GM12878 (cell line): ENCODE measurements at regions not wholly inside any gene's neighbourhood (a gene's known extent, or its start where the extent isn't known, plus 50 kb on each side); places are given as distances from the start of the nearest gene placed in this dataset.

Source experiments
- ATAC-seq: fragments of 200-7000 bp; cut with Tn5 transposase; 3 replicates; pipeline ENCODE4 v1.9.1; 2020; ENCODE audit warnings: mild to moderate bottlenecking, moderate library complexity
- BruUV-seq: library from RNA; stranded (reverse); fragments of 400-500 nt; replicated peaks from 2 replicates; lab custom pipeline; 2021; lab: Mats Ljungman, UMichigan
- CTCF ChIA-PET: fragments of 300-600 bp; sonication (Branson Sonifier 250); formaldehyde crosslinking; extraction: SDS; loops from one replicate; lab custom pipeline; 2021; ENCODE audit warnings: inconsistent platforms; lab: Yijun Ruan, JAX
- POLR2A ChIA-PET: fragments of 350-600 bp; formaldehyde crosslinking; extraction: SDS; loops from one replicate; lab custom pipeline; 2021; ENCODE audit warnings: inconsistent platforms; lab: Charles Lee
- RAD21 ChIA-PET: fragments of 300-600 bp; sonication (Branson Sonifier 250); formaldehyde crosslinking; loops from one replicate; lab custom pipeline; 2023; ENCODE audit warnings: antibody characterized with exemption; ENCODE audit not compliant: unreplicated experiment; lab: Charles Lee
- SMC1A ChIA-PET: fragments of 300-600 bp; sonication (Branson Sonifier 250); formaldehyde crosslinking; loops from one replicate; lab custom pipeline; 2023; ENCODE audit not compliant: unreplicated experiment, uncharacterized antibody; lab: Charles Lee
- DNase-seq: peaks from one replicate; pipeline ENCODE4 v3.0.0-alpha.2; 2011; ENCODE audit warnings: low read depth, low spot score
- FAIRE-seq: peaks from 3 replicates; lab custom pipeline; 2011; peaks lifted over from hg19 to GRCh38; lab: Jason Lieb, UNC
- H2AFZ ChIP-seq: 2 replicates; pipeline ENCODE4 v1.6.0; 2011; ENCODE audit warnings: low read depth, low read length, control low read depth; ENCODE audit not compliant: control insufficient read depth
- H3K27ac ChIP-seq: 2 replicates; pipeline ENCODE4 v1.5.1; 2011; ENCODE audit warnings: control low read depth; ENCODE audit not compliant: control insufficient read depth, insufficient read depth
- H3K27me3 ChIP-seq, 2 experiments: replicated peaks in 1 of 2; 2 replicates each; pipeline versions ENCODE4 v1.6.0 to v1.6.1; 2011; ENCODE audit warnings: low read length in 1 of 2; ENCODE audit not compliant: control insufficient read depth in 2 of 2, insufficient read depth in 2 of 2
- H3K36me3 ChIP-seq, 2 experiments: 2 replicates each; pipeline ENCODE4 v1.5.1; 2011; ENCODE audit warnings: low read length in 1 of 2; ENCODE audit not compliant: control insufficient read depth in 2 of 2, insufficient read depth in 2 of 2
- H3K4me1 ChIP-seq: 2 replicates; pipeline ENCODE4 v1.6.1; 2011; ENCODE audit warnings: mild to moderate bottlenecking, low read length, moderate library complexity, mixed read lengths; ENCODE audit not compliant: control insufficient read depth, insufficient read depth
- H3K4me2 ChIP-seq: 2 replicates; pipeline ENCODE4 v1.6.0; 2011; ENCODE audit warnings: control low read depth; ENCODE audit not compliant: control insufficient read depth, insufficient read depth
- H3K4me3 ChIP-seq: fragments of 200-600 bp; sonication (generic); 2 replicates; pipeline ENCODE4 v1.5.1; 2016
- H3K79me2 ChIP-seq: 2 replicates; pipeline ENCODE4 v1.6.0; 2011; ENCODE audit warnings: low read length; ENCODE audit not compliant: control insufficient read depth, insufficient read depth
- H3K9ac ChIP-seq: 2 replicates; pipeline ENCODE4 v1.8.0; 2011; ENCODE audit warnings: low read length, control low read depth, mixed read lengths; ENCODE audit not compliant: control insufficient read depth, insufficient read depth
- H3K9me3 ChIP-seq: replicated peaks from 3 replicates; pipeline ENCODE4 v1.5.1; 2011; ENCODE audit warnings: mild to moderate bottlenecking, low read length; ENCODE audit not compliant: control insufficient read depth, insufficient read depth
- H4K20me1 ChIP-seq: 2 replicates; pipeline ENCODE4 v1.6.0; 2011; ENCODE audit not compliant: control insufficient read depth, insufficient read depth
- FOXK2 ChIP-seq: fragments of 450-650 bp; IDR thresholded peaks from 2 replicates; pipeline ENCODE4 v1.6.1; 2017; ENCODE audit warnings: mild to moderate bottlenecking, moderate library complexity
- LARP7 ChIP-seq: fragments of 450-650 bp; IDR thresholded peaks from 2 replicates; pipeline ENCODE4 v1.6.1; 2017; ENCODE audit warnings: mild to moderate bottlenecking
- SIN3A ChIP-seq: IDR thresholded peaks from 2 replicates; pipeline ENCODE4 v1.6.1; 2012; ENCODE audit warnings: low read depth, low read length, improper control_type of control experiment
- SUPT20H ChIP-seq: IDR thresholded peaks from 2 replicates; pipeline ENCODE4 v1.6.1; 2011; ENCODE audit warnings: low read depth, mild to moderate bottlenecking, low read length, moderate library complexity, borderline replicate concordance; ENCODE audit not compliant: control insufficient read depth
- ZSCAN29 ChIP-seq: fragments of 450-650 bp; IDR thresholded peaks from 2 replicates; pipeline ENCODE4 v1.6.1; 2017; ENCODE audit warnings: mild to moderate bottlenecking, moderate library complexity
- WGBS: methylation state at CpG from one replicate; pipeline ENCODE4 v1.1.6; 2016; ENCODE audit warnings: low lambda C conversion rate; ENCODE audit not compliant: insufficient replicate concordance, insufficient coverage; ENCODE audit errors: missing lambda C conversion rate; 5-methylcytosine and 5-hydroxymethylcytosine counted together
- in situ Hi-C: fragments of 300-500 bp; cut with MboI; formaldehyde crosslinking; loops from 9 replicates; pipeline ENCODE4 v1.14.3; 2018; ENCODE audit warnings: mixed read lengths
- intact Hi-C: fragments of 100-400 bp; cut with micrococcal nuclease; formaldehyde crosslinking; loops from one replicate; pipeline ENCODE4 v1.14.2; 2022; ENCODE audit not compliant: unreplicated experiment
- TF ChIP-seq, protein P1 (sequence below): IDR thresholded peaks from 2 replicates; pipeline ENCODE4 v1.6.1; 2012; ENCODE audit warnings: low read length, inconsistent platforms

DNA sequence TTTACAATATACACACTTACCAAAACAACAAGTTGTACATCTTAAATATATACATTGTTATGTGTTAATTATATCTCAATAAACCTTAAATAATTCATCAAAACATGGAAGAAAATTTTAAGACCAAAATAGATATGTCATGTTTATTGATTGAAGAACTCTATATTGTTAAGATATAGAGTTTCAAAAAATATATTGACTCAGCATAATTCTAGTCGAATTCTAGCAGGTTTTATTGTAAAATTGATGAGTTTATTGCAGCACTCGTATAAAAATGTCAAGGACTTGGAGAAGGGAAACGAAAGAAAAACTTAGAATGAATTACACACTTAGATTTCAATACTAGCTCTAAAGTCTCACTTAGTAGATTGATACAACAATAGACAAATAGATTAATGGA, 575.4 kb upstream of the SORCS1 start:
- Histone ChIP-seq H3K9me3 (no peaks in the 10 kb centered on the region), H3K36me3 (no peaks in the 10 kb centered on the region), H3K27ac (no peak overlapping the region), H4K20me1 (no peaks in the 10 kb centered on the region), H3K4me3 (no peak overlapping the region), H3K4me2 (no peak overlapping the region), H3K9ac (no peak overlapping the region), H3K79me2 (no peaks in the 10 kb centered on the region), H3K4me1 (no peaks in the 10 kb centered on the region), H3K27me3 (no peaks in the 10 kb centered on the region), H2AFZ (no peak overlapping the region)
- RAD21 ChIA-PET, result interaction anchor here (0.9 kb wide), 1 partner anchor 127 kb away, joined by 3 read pairs; no protein-coding TSS in a partner anchor
- POLR2A ChIA-PET, result interaction anchor here (1.4 kb wide), 1 partner anchor 11 kb away, joined by 3 read pairs; no protein-coding TSS in a partner anchor
- intact Hi-C loops, result no loop called here
- 12% methylated on average over 3 of the region's 3 CpGs for WGBS
- DNase-seq (no peak), ATAC-seq (no peak), FAIRE-seq (no peak)
- CTCF ChIA-PET, result interaction anchor here (0.9 kb wide), 1 partner anchor 74 kb away, joined by 3 read pairs; no protein-coding TSS in a partner anchor
- in situ Hi-C loops, result no loop called here
- SMC1A ChIA-PET, result interaction anchor here (1.0 to 3.2 kb wide), 3 partner anchors 11 to 330 kb away, joined by 3 to 12 read pairs (median 4); no protein-coding TSS in a partner anchor
- no TSS peak for BruUV-seq
- no peak for TF ChIP-seq ZSCAN29
- TF ChIP-seq FOXK2, result no peak
- TF ChIP-seq SIN3A, result no peak

DNA sequence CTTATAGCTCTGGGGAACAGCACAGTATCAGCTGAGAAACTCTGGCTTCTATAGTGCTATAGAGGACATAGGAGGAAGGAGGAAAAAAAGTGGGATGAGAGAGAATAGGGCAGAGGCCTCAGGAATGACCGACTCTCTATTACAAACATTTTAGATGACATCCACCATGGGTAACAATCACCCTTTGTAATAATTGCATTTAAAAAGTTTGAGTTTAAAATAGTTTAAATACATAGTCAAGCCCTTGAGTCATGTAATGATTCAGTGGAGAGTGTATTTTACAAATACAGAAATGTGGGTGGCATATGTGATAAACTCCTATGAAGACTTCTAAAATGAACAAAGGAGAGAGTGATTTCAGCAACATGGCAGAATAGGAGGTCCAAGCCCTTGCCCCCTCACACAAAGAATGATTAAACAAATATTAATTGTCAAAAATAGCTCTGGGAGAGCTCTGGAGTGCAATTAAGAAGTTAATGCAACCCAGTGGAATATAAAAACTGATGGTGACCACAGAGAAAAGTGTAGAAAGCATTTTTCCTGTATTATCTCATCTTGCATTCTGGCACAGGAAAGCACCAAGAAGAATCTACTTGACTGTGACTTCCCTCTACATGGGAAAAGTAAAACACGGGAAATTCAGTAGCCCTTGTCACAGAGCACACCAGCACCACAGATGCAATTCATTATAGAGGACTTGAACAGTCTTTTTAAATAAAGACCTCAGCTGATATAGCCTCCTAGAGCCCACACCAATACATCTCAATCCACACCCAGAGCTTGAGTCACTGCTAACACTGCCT, 569.0 kb upstream of the SORCS1 start:
- no TSS peak for BruUV-seq
- CTCF ChIA-PET, result no interaction called here
- SMC1A ChIA-PET, result interaction anchor here (0.7 to 1.2 kb wide), 4 partner anchors 12 to 299 kb away, joined by 3 read pairs; no protein-coding TSS in a partner anchor
- Histone ChIP-seq H3K4me2 (no peak overlapping the region), H3K9me3 (no peaks in the 10 kb centered on the region; the same call in 2 of the 3 replicates), H3K4me3 (no peak overlapping the region), H4K20me1 (no peaks in the 10 kb centered on the region), H3K27ac (no peak overlapping the region), H2AFZ (no peak overlapping the region), H3K36me3 (no peaks in the 10 kb centered on the region), H3K79me2 (no peaks in the 10 kb centered on the region), H3K27me3 (no peaks in the 10 kb centered on the region)
- ATAC-seq, result no peak
- FAIRE-seq, result no peak
- intact Hi-C loops, result no loop called here
- in situ Hi-C loops, result no loop called here
- WGBS, result 6% methylated on average over 2 of the region's 2 CpGs
- TF ChIP-seq LARP7 (no peak), SUPT20H (no peak)
- TF ChIP-seq, protein P1, sequence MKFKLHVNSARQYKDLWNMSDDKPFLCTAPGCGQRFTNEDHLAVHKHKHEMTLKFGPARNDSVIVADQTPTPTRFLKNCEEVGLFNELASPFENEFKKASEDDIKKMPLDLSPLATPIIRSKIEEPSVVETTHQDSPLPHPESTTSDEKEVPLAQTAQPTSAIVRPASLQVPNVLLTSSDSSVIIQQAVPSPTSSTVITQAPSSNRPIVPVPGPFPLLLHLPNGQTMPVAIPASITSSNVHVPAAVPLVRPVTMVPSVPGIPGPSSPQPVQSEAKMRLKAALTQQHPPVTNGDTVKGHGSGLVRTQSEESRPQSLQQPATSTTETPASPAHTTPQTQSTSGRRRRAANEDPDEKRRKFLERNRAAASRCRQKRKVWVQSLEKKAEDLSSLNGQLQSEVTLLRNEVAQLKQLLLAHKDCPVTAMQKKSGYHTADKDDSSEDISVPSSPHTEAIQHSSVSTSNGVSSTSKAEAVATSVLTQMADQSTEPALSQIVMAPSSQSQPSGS, result no peak
- TF ChIP-seq, all 136 proteins: peak for 0
- RAD21 ChIA-PET, result interaction anchor here (1.2 kb wide), 1 partner anchor 324 kb away, joined by 3 read pairs; no protein-coding TSS in a partner anchor
- Histone ChIP-seq H3K4me1 (no peaks in the 10 kb centered on the region), H3K9ac (no peak overlapping the region)
- no peak for DNase-seq
- POLR2A ChIA-PET, result no interaction called here
